GM21423 (cell line): ENCODE measurements at regions not wholly inside any gene's neighbourhood (a gene's known extent, or its start where the extent isn't known, plus 50 kb on each side); places are given as distances from the start of the nearest gene placed in this dataset.
"Not testable (repeated sequence)": the region's sequence is repeated elsewhere in the genome, so short reads cannot be mapped to it uniquely, and the experiment has no call there.

Experiments used
- ATAC-seq: cut with Tn5 transposase; IDR thresholded peaks from one replicate; pipeline ENCODE4 v1.9.1; 2021; ENCODE audit warnings: mild to moderate bottlenecking, moderate library complexity; ENCODE audit not compliant: unreplicated experiment

GRCh38 chr6:134822920-134823709 lies 126.8 kb downstream of the ALDH8A1 start:
- ATAC-seq, result peak; percentile 87

GRCh38 chr6:134821928-134822864 lies 127.7 kb downstream of the ALDH8A1 start:
- ATAC-seq, result no peak

- ATAC-seq, result no peak
Measured at GRCh38 chr6:134821397-134821796, 128.5 kb downstream of the ALDH8A1 start.

- ATAC-seq, result no peak
Measured at GRCh38 chr6:134819863-134820800, 129.8 kb downstream of the ALDH8A1 start.

- ATAC-seq, result no peak
Measured at GRCh38 chr6:134819236-134819635, 130.7 kb downstream of the ALDH8A1 start.

GRCh38 chr6:134817448-134817847 lies 132.5 kb downstream of the ALDH8A1 start:
- ATAC-seq, result no peak

GRCh38 chr6:134816780-134817179 lies 133.1 kb downstream of the ALDH8A1 start:
- no peak for ATAC-seq

GRCh38 chr6:134816300-134816699 lies 133.6 kb downstream of the ALDH8A1 start:
- no peak for ATAC-seq

GRCh38 chr6:134814076-134814695 lies 135.7 kb downstream of the ALDH8A1 start:
- no peak for ATAC-seq

GRCh38 chr6:134813146-134813545 lies 136.8 kb downstream of the ALDH8A1 start:
- ATAC-seq, result no peak

GRCh38 chr6:134810402-134810801 lies 139.5 kb downstream of the ALDH8A1 start:
- ATAC-seq, result no peak

GRCh38 chr6:134809130-134809529 lies 140.8 kb downstream of the ALDH8A1 start:
- no peak for ATAC-seq

- no peak for ATAC-seq
Measured at GRCh38 chr6:134806180-134806798, 143.6 kb downstream of the ALDH8A1 start.

- ATAC-seq, result no peak
Measured at GRCh38 chr6:134805168-134805567, 144.7 kb downstream of the ALDH8A1 start.

GRCh38 chr6:134804311-134804710 lies 145.6 kb downstream of the ALDH8A1 start:
- not testable (repeated sequence) for ATAC-seq

GRCh38 chr6:134802426-134803058 lies 147.4 kb downstream of the ALDH8A1 start:
- ATAC-seq, result no peak

- no peak for ATAC-seq
Measured at GRCh38 chr6:134797400-134798113, 152.3 kb downstream of the ALDH8A1 start.

GRCh38 chr6:134795691-134796090 lies 154.2 kb downstream of the ALDH8A1 start:
- ATAC-seq, result no peak

- no peak for ATAC-seq
Measured at GRCh38 chr6:134795001-134795400, 154.9 kb downstream of the ALDH8A1 start.
